ENCODE measurements at regions not wholly inside any gene's neighbourhood (a gene's known extent, or its start where the extent isn't known, plus 50 kb on each side); places are given as distances from the start of the nearest gene placed in this dataset.

GRCh38 chr4:171667906-171668305 lies 145.3 kb upstream of the GALNTL6 start:
- no peak overlapping the region for H3K27ac ChIP-seq (ENCODE audit: low read depth in 1 of 2, low read length in 1 of 2)
- TF ChIP-seq CTCF (IDR thresholded peaks at IDR 0.05; ENCODE audit: control extremely low read depth, extremely low read depth) = no peak

GRCh38 chr4:171651071-171651470 lies 162.1 kb upstream of the GALNTL6 start:
- peaks cover 0 to 10% (median 1%) of the 10 kb centered on the region in 4 donors for H3K9me3 ChIP-seq (ENCODE audit: control insufficient read depth in 4 of 4, insufficient read depth in 3 of 4, low read length in 3 of 4)
- ATAC-seq (ENCODE audit: insufficient read depth, low FRiP score) = no peak
- no peaks in the 10 kb centered on the region for H3K27me3 ChIP-seq (ENCODE audit: control insufficient read depth in 3 of 3, insufficient read depth in 3 of 3, low read length in 2 of 3)
- H3K9ac ChIP-seq (ENCODE audit: insufficient read depth in 1 of 2, low read length in 2 of 2) = no peak overlapping the region
- no peak for TF ChIP-seq CTCF (IDR thresholded peaks at IDR 0.05; ENCODE audit: control extremely low read depth, extremely low read depth)
- no peak overlapping the region for H3K27ac ChIP-seq (ENCODE audit: low read depth in 1 of 2, low read length in 1 of 2)
- H3K36me3 ChIP-seq (ENCODE audit: control insufficient read depth in 4 of 4, insufficient read depth in 4 of 4, low read length in 4 of 4) = no peaks in the 10 kb centered on the region
- no peak overlapping the region for H3K4me3 ChIP-seq
- 90 to 91% methylated on average over 6 of the region's 6 CpGs for WGBS, 2 donors
- no peaks in the 10 kb centered on the region for H3K4me1 ChIP-seq (ENCODE audit: control insufficient read depth in 5 of 5, insufficient read depth in 5 of 5, low read length in 5 of 5)
- no peak for DNase-seq

More at GRCh38 chr4:171667906-171668305, 145.3 kb upstream of the GALNTL6 start:
- H3K36me3 ChIP-seq (ENCODE audit: control insufficient read depth in 4 of 4, insufficient read depth in 4 of 4, low read length in 4 of 4) = no peaks in the 10 kb centered on the region
- no peaks in the 10 kb centered on the region for H3K27me3 ChIP-seq (ENCODE audit: control insufficient read depth in 3 of 3, insufficient read depth in 3 of 3, low read length in 2 of 3)
- no peak for ATAC-seq (ENCODE audit: insufficient read depth, low FRiP score)
- no peak overlapping the region for H3K4me3 ChIP-seq
- H3K9ac ChIP-seq (ENCODE audit: insufficient read depth in 1 of 2, low read length in 2 of 2) = no peak overlapping the region
- no peaks in the 10 kb centered on the region for H3K4me1 ChIP-seq (ENCODE audit: control insufficient read depth in 5 of 5, insufficient read depth in 5 of 5, low read length in 5 of 5)
- no peak for DNase-seq
- no peaks in the 10 kb centered on the region for H3K9me3 ChIP-seq (ENCODE audit: control insufficient read depth in 4 of 4, insufficient read depth in 3 of 4, low read length in 3 of 4)

- Histone ChIP-seq H3K36me3 (ENCODE audit: control insufficient read depth in 4 of 4, insufficient read depth in 4 of 4, low read length in 4 of 4) (no peaks in the 10 kb centered on the region), H3K4me1 (ENCODE audit: control insufficient read depth in 5 of 5, insufficient read depth in 5 of 5, low read length in 5 of 5) (no peaks in the 10 kb centered on the region), H3K9me3 (ENCODE audit: control insufficient read depth in 4 of 4, insufficient read depth in 3 of 4, low read length in 3 of 4) (peaks cover 0 to 10% (median 1%) of the 10 kb centered on the region in 4 donors), H3K27ac (ENCODE audit: low read depth in 1 of 2, low read length in 1 of 2) (no peak overlapping the region), H3K9ac (ENCODE audit: insufficient read depth in 1 of 2, low read length in 2 of 2) (no peak overlapping the region), H3K27me3 (ENCODE audit: control insufficient read depth in 3 of 3, insufficient read depth in 3 of 3, low read length in 2 of 3) (no peaks in the 10 kb centered on the region), H3K4me3 (no peak overlapping the region)
- ATAC-seq (ENCODE audit: insufficient read depth, low FRiP score) = no peak
- DNase-seq = no peak
- WGBS, 2 donors = 54 to 73% methylated on average over 2 of the region's 2 CpGs
- no peak for TF ChIP-seq CTCF (IDR thresholded peaks at IDR 0.05; ENCODE audit: control extremely low read depth, extremely low read depth)
Measured at GRCh38 chr4:171650543-171650942, 162.7 kb upstream of the GALNTL6 start.

- peaks cover 0 to 10% (median 1%) of the 10 kb centered on the region in 4 donors for H3K9me3 ChIP-seq (ENCODE audit: control insufficient read depth in 4 of 4, insufficient read depth in 3 of 4, low read length in 3 of 4)
- H3K36me3 ChIP-seq (ENCODE audit: control insufficient read depth in 4 of 4, insufficient read depth in 4 of 4, low read length in 4 of 4) = no peaks in the 10 kb centered on the region
- ATAC-seq (ENCODE audit: insufficient read depth, low FRiP score) (no peak), DNase-seq (no peak)
- no peak for TF ChIP-seq CTCF (IDR thresholded peaks at IDR 0.05; ENCODE audit: control extremely low read depth, extremely low read depth)
- H3K27me3 ChIP-seq (ENCODE audit: control insufficient read depth in 3 of 3, insufficient read depth in 3 of 3, low read length in 2 of 3) = no peaks in the 10 kb centered on the region
- H3K9ac ChIP-seq (ENCODE audit: insufficient read depth in 1 of 2, low read length in 2 of 2) = no peak overlapping the region
- no peaks in the 10 kb centered on the region for H3K4me1 ChIP-seq (ENCODE audit: control insufficient read depth in 5 of 5, insufficient read depth in 5 of 5, low read length in 5 of 5)
- no peak overlapping the region for H3K27ac ChIP-seq (ENCODE audit: low read depth in 1 of 2, low read length in 1 of 2)
- H3K4me3 ChIP-seq = no peak overlapping the region
- 71 to 90% methylated on average over 5 of the region's 5 CpGs for WGBS, 2 donors
Measured at GRCh38 chr4:171648926-171649325, 164.3 kb upstream of the GALNTL6 start.
